ENCODE measurements at regions not wholly inside any gene's neighbourhood (a gene's known extent, or its start where the extent isn't known, plus 50 kb on each side); places are given as distances from the start of the nearest gene placed in this dataset.
"Not testable (repeated sequence)": the region's sequence is repeated elsewhere in the genome, so short reads cannot be mapped to it uniquely, and the experiment has no call there.

- no peak for DNase-seq
Observed at GRCh38 chr18:73164430-73164829, 296.6 kb upstream of the NETO1 start.

- DNase-seq, result no peak
Observed at GRCh38 chr18:73163236-73163635, 295.4 kb upstream of the NETO1 start.

GRCh38 chr18:73156117-73156516 is 288.3 kb upstream of the NETO1 start:
- no peak for DNase-seq

GRCh38 chr18:73153271-73153670 is 285.5 kb upstream of the NETO1 start:
- DNase-seq, result no peak

GRCh38 chr18:73151086-73151485 is 283.3 kb upstream of the NETO1 start:
- DNase-seq, result no peak

- no peak for DNase-seq
Observed at GRCh38 chr18:73150199-73150598, 282.4 kb upstream of the NETO1 start.

- DNase-seq, result no peak
Observed at GRCh38 chr18:73147590-73147989, 279.8 kb upstream of the NETO1 start.

- no peak for DNase-seq
Observed at GRCh38 chr18:73144030-73144429, 276.2 kb upstream of the NETO1 start.

- no peak for DNase-seq
Observed at GRCh38 chr18:73136134-73136533, 268.3 kb upstream of the NETO1 start.

- no peak for DNase-seq
Observed at GRCh38 chr18:73124175-73124574, 256.4 kb upstream of the NETO1 start.

- DNase-seq, result no peak
Observed at GRCh38 chr18:73121207-73121606, 253.4 kb upstream of the NETO1 start.

- no peak for DNase-seq
Observed at GRCh38 chr18:73120626-73121025, 252.8 kb upstream of the NETO1 start.

- no peak for DNase-seq
Observed at GRCh38 chr18:73119574-73119973, 251.8 kb upstream of the NETO1 start.

- DNase-seq, result no peak
Observed at GRCh38 chr18:73118121-73118816, 250.5 kb upstream of the NETO1 start.

GRCh38 chr18:73110307-73110706 is 242.5 kb upstream of the NETO1 start:
- DNase-seq, result no peak

- no peak for DNase-seq
Observed at GRCh38 chr18:73101977-73102376, 234.2 kb upstream of the NETO1 start.

- not testable (repeated sequence) for DNase-seq
Observed at GRCh38 chr18:73101491-73101890, 233.7 kb upstream of the NETO1 start.

GRCh38 chr18:73099759-73100158 is 232.0 kb upstream of the NETO1 start:
- DNase-seq, result no peak

GRCh38 chr18:73093687-73094250 is 226.0 kb upstream of the NETO1 start:
- no peak for DNase-seq

- DNase-seq, result no peak
Observed at GRCh38 chr18:73088445-73088844, 220.7 kb upstream of the NETO1 start.

GRCh38 chr18:73087282-73087977 is 219.6 kb upstream of the NETO1 start:
- no peak for DNase-seq

- DNase-seq, result no peak
Observed at GRCh38 chr18:73079920-73080319, 212.1 kb upstream of the NETO1 start.

- no peak for DNase-seq
Observed at GRCh38 chr18:73060666-73061288, 193.0 kb upstream of the NETO1 start.

GRCh38 chr18:73059280-73059679 is 191.5 kb upstream of the NETO1 start:
- DNase-seq, result no peak
